KBM-7 (cell line): ENCODE measurements at regions not wholly inside any gene's neighbourhood (a gene's known extent, or its start where the extent isn't known, plus 50 kb on each side); places are given as distances from the start of the nearest gene placed in this dataset.

Experiments
- DNase-seq: peaks from one replicate; pipeline ENCODE4 v3.0.0-alpha.2; 2015
- in situ Hi-C: fragments of 300-500 bp; cut with MboI; formaldehyde crosslinking; loops from 2 replicates; pipeline ENCODE4 v1.14.3; 2020; ENCODE audit warnings: low sequenced_read_pairs, low pct_unique_long_range_greater_than_20kb, mixed read lengths

- DNase-seq: no peak
- in situ Hi-C loops: no loop called here
Measured at GRCh38 chrY:8386053-8386452, 951.2 kb upstream of the TSPY4 start.

GRCh38 chrY:8388512-8388911 lies 948.8 kb upstream of the TSPY4 start:
- in situ Hi-C loops: no loop called here
- DNase-seq: no peak

GRCh38 chrY:8390310-8390709 lies 947.0 kb upstream of the TSPY4 start:
- DNase-seq: no peak
- in situ Hi-C loops: no loop called here

GRCh38 chrY:8393246-8393645 lies 944.0 kb upstream of the TSPY4 start:
- no peak for DNase-seq
- in situ Hi-C loops: no loop called here

- no peak for DNase-seq
- in situ Hi-C loops: no loop called here
Measured at GRCh38 chrY:8422906-8423305, 914.4 kb upstream of the TSPY4 start.

GRCh38 chrY:8426433-8426832 lies 910.8 kb upstream of the TSPY4 start:
- in situ Hi-C loops: no loop called here
- no peak for DNase-seq

- in situ Hi-C loops: no loop called here
- DNase-seq: no peak
Measured at GRCh38 chrY:8437510-8437909, 899.8 kb upstream of the TSPY4 start.

- in situ Hi-C loops: no loop called here
- no peak for DNase-seq
Measured at GRCh38 chrY:8442097-8442496, 895.2 kb upstream of the TSPY4 start.

- no peak for DNase-seq
- in situ Hi-C loops: no loop called here
Measured at GRCh38 chrY:8452963-8453362, 884.3 kb upstream of the TSPY4 start.

- no peak for DNase-seq
- in situ Hi-C loops: no loop called here
Measured at GRCh38 chrY:8466813-8467212, 870.5 kb upstream of the TSPY4 start.

GRCh38 chrY:8470249-8470648 lies 867.0 kb upstream of the TSPY4 start:
- in situ Hi-C loops: no loop called here
- no peak for DNase-seq

GRCh38 chrY:8479141-8479540 lies 858.1 kb upstream of the TSPY4 start:
- in situ Hi-C loops: no loop called here
- no peak for DNase-seq

GRCh38 chrY:8488955-8489354 lies 848.3 kb upstream of the TSPY4 start:
- in situ Hi-C loops: no loop called here
- no peak for DNase-seq

- DNase-seq: no peak
- in situ Hi-C loops: no loop called here
Measured at GRCh38 chrY:8489880-8490630, 847.2 kb upstream of the TSPY4 start.

GRCh38 chrY:8494396-8494795 lies 842.9 kb upstream of the TSPY4 start:
- no peak for DNase-seq
- in situ Hi-C loops: no loop called here

- in situ Hi-C loops: no loop called here
- no peak for DNase-seq
Measured at GRCh38 chrY:8495243-8495642, 842.0 kb upstream of the TSPY4 start.

- in situ Hi-C loops: no loop called here
Measured at GRCh38 chrY:8500888-8501287, 836.4 kb upstream of the TSPY4 start.

GRCh38 chrY:8533468-8533867 lies 803.8 kb upstream of the TSPY4 start:
- in situ Hi-C loops: no loop called here
- DNase-seq: no peak

More at GRCh38 chrY:8500888-8501287, 836.4 kb upstream of the TSPY4 start:
- DNase-seq: no peak

GRCh38 chrY:8535704-8536103 lies 801.6 kb upstream of the TSPY4 start:
- in situ Hi-C loops: no loop called here
- peak; percentile 72 for DNase-seq

GRCh38 chrY:8536277-8536676 lies 801.0 kb upstream of the TSPY4 start:
- DNase-seq: no peak
- in situ Hi-C loops: no loop called here

GRCh38 chrY:8541306-8541705 lies 796.0 kb upstream of the TSPY4 start:
- DNase-seq: no peak
- in situ Hi-C loops: no loop called here
